Neural cell (in vitro differentiated cells): ENCODE measurements at regions not wholly inside any gene's neighbourhood (a gene's known extent, or its start where the extent isn't known, plus 50 kb on each side); places are given as distances from the start of the nearest gene placed in this dataset.

ENCODE experiments used
- H2AFZ ChIP-seq: fragments of 200-600, 300-800 bp; sonication (generic), shearing (Covaris generic); 2 replicates; pipeline ENCODE4 v1.6.0; 2014; ENCODE audit warnings: low read depth, mild to moderate bottlenecking, antibody characterized with exemption, low read length, moderate library complexity
- H3F3A ChIP-seq: fragments of 200-600 bp; shearing (Covaris generic); 2 replicates; pipeline ENCODE4 v1.6.1; 2016; ENCODE audit warnings: mild to moderate bottlenecking, moderate library complexity, mixed read lengths, antibody characterized with exemption, low read length; ENCODE audit not compliant: insufficient read depth, poor library complexity, severe bottlenecking
- H3K27ac ChIP-seq: fragments of 200-600, 300-800 bp; sonication (generic), shearing (Covaris generic); 2 replicates; pipeline ENCODE4 v1.5.1; 2014; ENCODE audit warnings: mild to moderate bottlenecking, low read length, moderate library complexity
- H3K27me3 ChIP-seq: fragments of 300-800, 200-600 bp; sonication (generic), shearing (Covaris generic); 2 replicates; pipeline ENCODE4 v1.6.0; 2014; ENCODE audit warnings: mild to moderate bottlenecking, low read depth, low read length, moderate library complexity; ENCODE audit not compliant: insufficient read depth
- H3K36me3 ChIP-seq: fragments of 300-800, 200-600 bp; sonication (generic), shearing (Covaris generic); 2 replicates; pipeline ENCODE4 v1.5.1; 2014; ENCODE audit warnings: mild to moderate bottlenecking, antibody characterized with exemption, low read length, moderate library complexity; ENCODE audit not compliant: insufficient read depth
- H3K4me2 ChIP-seq: fragments of 300-800, 200-600 bp; sonication (generic), shearing (Covaris generic); 2 replicates; pipeline ENCODE4 v1.6.0; 2014; ENCODE audit warnings: mild to moderate bottlenecking, low read length
- H3K4me3 ChIP-seq: fragments of 300-800, 200-600 bp; sonication (generic), shearing (Covaris generic); 2 replicates; pipeline ENCODE4 v1.5.1; 2014; ENCODE audit warnings: mild to moderate bottlenecking, low read length, moderate library complexity
- H3K79me2 ChIP-seq: fragments of 200-600 bp; shearing (Covaris generic); replicated peaks from 2 replicates; pipeline ENCODE4 v1.6.0; 2014; ENCODE audit warnings: mild to moderate bottlenecking, low read length, moderate library complexity; ENCODE audit not compliant: insufficient read depth
- H3K9ac ChIP-seq: fragments of 300-800, 200-600 bp; sonication (generic), shearing (Covaris generic); 2 replicates; pipeline ENCODE4 v1.6.1; 2016; ENCODE audit warnings: mild to moderate bottlenecking, low read length, mixed read lengths
- H3K9me2 ChIP-seq: fragments of 200-600 bp; shearing (Covaris generic); 2 replicates; pipeline ENCODE4 v1.6.1; 2016; ENCODE audit warnings: mild to moderate bottlenecking, low read length, mixed read lengths; ENCODE audit not compliant: insufficient read depth
- H3K9me3 ChIP-seq: fragments of 200-600, 300-800 bp; sonication (generic), shearing (Covaris generic); 2 replicates; pipeline ENCODE4 v1.6.1; 2016; ENCODE audit warnings: mild to moderate bottlenecking, mixed run types, low read length, moderate library complexity, mixed read lengths
- H4K20me1 ChIP-seq: fragments of 200-600 bp; shearing (Covaris generic); 2 replicates; pipeline ENCODE4 v1.6.1; 2016; ENCODE audit warnings: mild to moderate bottlenecking, mixed run types; ENCODE audit not compliant: insufficient read depth
- EP300 ChIP-seq: fragments of 450-650 bp; conservative IDR thresholded peaks from 2 replicates; pipeline ENCODE4 v1.6.1; 2014; ENCODE audit warnings: antibody characterized with exemption, mild to moderate bottlenecking, moderate library complexity; ENCODE audit not compliant: poor library complexity, severe bottlenecking
- EZH2 ChIP-seq: fragments of 200-600, 300-800 bp; shearing (Covaris generic), sonication (generic); IDR thresholded peaks from 2 replicates; pipeline ENCODE4 v1.6.1; 2014; ENCODE audit warnings: antibody characterized with exemption, low read length, borderline replicate concordance, mild to moderate bottlenecking; ENCODE audit not compliant: insufficient read depth, poor library complexity, severe bottlenecking
- MXI1 ChIP-seq: fragments of 450-650 bp; conservative IDR thresholded peaks from 2 replicates; pipeline ENCODE4 v1.6.1; 2014; ENCODE audit warnings: antibody characterized with exemption, mild to moderate bottlenecking; ENCODE audit not compliant: poor library complexity, severe bottlenecking
- POLR2AphosphoS5 ChIP-seq: IDR thresholded peaks from 2 replicates; pipeline ENCODE4 v1.6.1; 2012
- RAD21 ChIP-seq: fragments of 450-650 bp; conservative IDR thresholded peaks from 2 replicates; pipeline ENCODE4 v1.6.1; 2014; ENCODE audit warnings: antibody characterized with exemption, mild to moderate bottlenecking, moderate library complexity
- SMC3 ChIP-seq: fragments of 450-650 bp; conservative IDR thresholded peaks from 2 replicates; pipeline ENCODE4 v1.6.1; 2014; ENCODE audit warnings: antibody characterized with exemption, mild to moderate bottlenecking, moderate library complexity; ENCODE audit not compliant: poor library complexity
- TAF1 ChIP-seq: IDR thresholded peaks from 2 replicates; pipeline ENCODE4 v1.6.1; 2012; ENCODE audit warnings: low read depth
- TF ChIP-seq, protein P1 (sequence below): fragments of 450-650 bp; IDR thresholded peaks from 2 replicates; pipeline ENCODE4 v1.5.1; 2014; ENCODE audit warnings: antibody characterized with exemption, mild to moderate bottlenecking, moderate library complexity; ENCODE audit not compliant: poor library complexity, severe bottlenecking
- TF ChIP-seq, protein P2 (sequence below): IDR thresholded peaks from 2 replicates; pipeline ENCODE4 v1.6.1; 2012; ENCODE audit warnings: borderline replicate concordance

DNA sequence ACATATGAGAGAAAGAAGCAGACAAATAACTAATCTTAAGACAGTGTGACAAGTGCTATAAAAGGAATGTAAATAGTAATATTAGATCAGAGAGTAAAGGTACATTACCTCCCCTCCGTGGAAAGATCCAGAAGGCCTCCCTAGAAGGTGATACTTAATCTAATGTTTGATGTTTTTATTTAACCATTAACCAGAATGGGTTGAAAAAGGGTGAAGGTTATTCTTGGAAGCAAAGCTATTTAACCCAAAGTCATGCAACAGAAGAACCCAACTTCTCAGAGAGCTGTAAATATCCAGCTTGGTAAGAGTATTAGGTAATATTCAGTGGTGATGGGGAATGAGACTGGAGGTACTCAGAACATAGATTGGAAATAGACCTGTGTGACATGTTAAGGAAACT is 68.0 kb upstream of the HIVEP1 start:
- H3K4me2 ChIP-seq, result no peak overlapping the region
- no peaks in the 10 kb centered on the region for H3F3A ChIP-seq
- no peak overlapping the region for H3K27ac ChIP-seq
- H3K9me2 ChIP-seq, result no peaks in the 10 kb centered on the region
- no peaks in the 10 kb centered on the region for H3K27me3 ChIP-seq
- no peaks in the 10 kb centered on the region for H3K36me3 ChIP-seq
- no peaks in the 10 kb centered on the region for H4K20me1 ChIP-seq
- no peaks in the 10 kb centered on the region for H3K79me2 ChIP-seq
- no peaks in the 10 kb centered on the region for H3K9me3 ChIP-seq
- no peak overlapping the region for H3K9ac ChIP-seq
- H2AFZ ChIP-seq, result no peak overlapping the region
- no peak overlapping the region for H3K4me3 ChIP-seq
- no peak for TF ChIP-seq EP300
- no peak for TF ChIP-seq TAF1
- TF ChIP-seq MXI1, result no peak
- TF ChIP-seq, protein P1, sequence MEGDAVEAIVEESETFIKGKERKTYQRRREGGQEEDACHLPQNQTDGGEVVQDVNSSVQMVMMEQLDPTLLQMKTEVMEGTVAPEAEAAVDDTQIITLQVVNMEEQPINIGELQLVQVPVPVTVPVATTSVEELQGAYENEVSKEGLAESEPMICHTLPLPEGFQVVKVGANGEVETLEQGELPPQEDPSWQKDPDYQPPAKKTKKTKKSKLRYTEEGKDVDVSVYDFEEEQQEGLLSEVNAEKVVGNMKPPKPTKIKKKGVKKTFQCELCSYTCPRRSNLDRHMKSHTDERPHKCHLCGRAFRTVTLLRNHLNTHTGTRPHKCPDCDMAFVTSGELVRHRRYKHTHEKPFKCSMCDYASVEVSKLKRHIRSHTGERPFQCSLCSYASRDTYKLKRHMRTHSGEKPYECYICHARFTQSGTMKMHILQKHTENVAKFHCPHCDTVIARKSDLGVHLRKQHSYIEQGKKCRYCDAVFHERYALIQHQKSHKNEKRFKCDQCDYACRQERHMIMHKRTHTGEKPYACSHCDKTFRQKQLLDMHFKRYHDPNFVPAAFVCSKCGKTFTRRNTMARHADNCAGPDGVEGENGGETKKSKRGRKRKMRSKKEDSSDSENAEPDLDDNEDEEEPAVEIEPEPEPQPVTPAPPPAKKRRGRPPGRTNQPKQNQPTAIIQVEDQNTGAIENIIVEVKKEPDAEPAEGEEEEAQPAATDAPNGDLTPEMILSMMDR, result no peak
- no peak for TF ChIP-seq EZH2
- TF ChIP-seq, protein P2, sequence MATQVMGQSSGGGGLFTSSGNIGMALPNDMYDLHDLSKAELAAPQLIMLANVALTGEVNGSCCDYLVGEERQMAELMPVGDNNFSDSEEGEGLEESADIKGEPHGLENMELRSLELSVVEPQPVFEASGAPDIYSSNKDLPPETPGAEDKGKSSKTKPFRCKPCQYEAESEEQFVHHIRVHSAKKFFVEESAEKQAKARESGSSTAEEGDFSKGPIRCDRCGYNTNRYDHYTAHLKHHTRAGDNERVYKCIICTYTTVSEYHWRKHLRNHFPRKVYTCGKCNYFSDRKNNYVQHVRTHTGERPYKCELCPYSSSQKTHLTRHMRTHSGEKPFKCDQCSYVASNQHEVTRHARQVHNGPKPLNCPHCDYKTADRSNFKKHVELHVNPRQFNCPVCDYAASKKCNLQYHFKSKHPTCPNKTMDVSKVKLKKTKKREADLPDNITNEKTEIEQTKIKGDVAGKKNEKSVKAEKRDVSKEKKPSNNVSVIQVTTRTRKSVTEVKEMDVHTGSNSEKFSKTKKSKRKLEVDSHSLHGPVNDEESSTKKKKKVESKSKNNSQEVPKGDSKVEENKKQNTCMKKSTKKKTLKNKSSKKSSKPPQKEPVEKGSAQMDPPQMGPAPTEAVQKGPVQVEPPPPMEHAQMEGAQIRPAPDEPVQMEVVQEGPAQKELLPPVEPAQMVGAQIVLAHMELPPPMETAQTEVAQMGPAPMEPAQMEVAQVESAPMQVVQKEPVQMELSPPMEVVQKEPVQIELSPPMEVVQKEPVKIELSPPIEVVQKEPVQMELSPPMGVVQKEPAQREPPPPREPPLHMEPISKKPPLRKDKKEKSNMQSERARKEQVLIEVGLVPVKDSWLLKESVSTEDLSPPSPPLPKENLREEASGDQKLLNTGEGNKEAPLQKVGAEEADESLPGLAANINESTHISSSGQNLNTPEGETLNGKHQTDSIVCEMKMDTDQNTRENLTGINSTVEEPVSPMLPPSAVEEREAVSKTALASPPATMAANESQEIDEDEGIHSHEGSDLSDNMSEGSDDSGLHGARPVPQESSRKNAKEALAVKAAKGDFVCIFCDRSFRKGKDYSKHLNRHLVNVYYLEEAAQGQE, result no peak
- TF ChIP-seq RAD21, result no peak
- no peak for TF ChIP-seq SMC3
- no peak for TF ChIP-seq POLR2AphosphoS5

DNA sequence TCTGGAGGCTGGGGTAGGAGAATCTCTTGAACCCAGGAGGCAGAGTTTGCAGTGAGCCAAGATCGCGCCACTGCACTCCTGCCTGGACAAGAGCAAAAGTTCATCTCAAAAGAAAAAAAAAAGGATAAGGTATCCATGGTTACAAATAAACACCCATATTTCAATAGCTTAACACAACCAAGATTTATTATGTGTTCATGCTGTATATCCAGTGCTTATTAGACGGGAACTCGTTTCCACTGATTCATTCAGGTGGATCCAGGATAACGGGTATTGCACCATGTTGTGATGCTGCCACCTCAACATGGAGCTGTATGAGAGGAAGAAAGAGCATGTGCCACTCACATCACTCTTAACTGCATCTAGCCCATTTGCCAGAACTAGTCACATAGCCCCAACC is 69.1 kb upstream of the HIVEP1 start:
- Histone ChIP-seq H3K36me3 (no peaks in the 10 kb centered on the region), H3K79me2 (no peaks in the 10 kb centered on the region), H4K20me1 (no peaks in the 10 kb centered on the region), H3K4me3 (no peak overlapping the region), H3K9me3 (no peaks in the 10 kb centered on the region), H3K27ac (no peak overlapping the region), H2AFZ (no peak overlapping the region), H3K27me3 (no peaks in the 10 kb centered on the region), H3K9ac (no peak overlapping the region), H3F3A (no peaks in the 10 kb centered on the region), H3K4me2 (no peak overlapping the region), H3K9me2 (no peaks in the 10 kb centered on the region)
- no peak for TF ChIP-seq EP300
- no peak for TF ChIP-seq MXI1
- TF ChIP-seq EZH2, result no peak
- no peak for TF ChIP-seq POLR2AphosphoS5
- TF ChIP-seq, protein P2, result no peak
- TF ChIP-seq, protein P1, result no peak
- no peak for TF ChIP-seq RAD21
- TF ChIP-seq SMC3, result no peak
- no peak for TF ChIP-seq TAF1
